Lung microvascular endothelial cell (primary cell): ENCODE measurements at regions not wholly inside any gene's neighbourhood (a gene's known extent, or its start where the extent isn't known, plus 50 kb on each side); places are given as distances from the start of the nearest gene placed in this dataset.
"Not testable (repeated sequence)": the region's sequence is repeated elsewhere in the genome, so short reads cannot be mapped to it uniquely, and the experiment has no call there.

Experiments
- DNase-seq, 2 donors: peaks; one replicate each; pipeline versions ENCODE4 v3.0.0 to v3.0.0-alpha.2; 2010; ENCODE audit warnings: low read depth in 2 of 2

GRCh38 chr4:93888308-93888707 lies 59.8 kb downstream of the ATOH1 start:
- no peak for DNase-seq

- DNase-seq, result no peak
Observed at GRCh38 chr4:93888768-93889167, 60.2 kb downstream of the ATOH1 start.

GRCh38 chr4:93891244-93891643 lies 62.7 kb downstream of the ATOH1 start:
- DNase-seq, result no peak

- no peak for DNase-seq
Observed at GRCh38 chr4:93894995-93895394, 66.4 kb downstream of the ATOH1 start.

GRCh38 chr4:93896516-93896915 lies 68.0 kb downstream of the ATOH1 start:
- DNase-seq, result no peak

GRCh38 chr4:93897559-93897958 lies 69.0 kb downstream of the ATOH1 start:
- peak; percentile 1 to 11 for DNase-seq

- no peak for DNase-seq
Observed at GRCh38 chr4:93908778-93909177, 80.2 kb downstream of the ATOH1 start.

GRCh38 chr4:93911671-93912070 lies 83.1 kb downstream of the ATOH1 start:
- DNase-seq, result no peak

GRCh38 chr4:93912146-93912545 lies 83.6 kb downstream of the ATOH1 start:
- no peak for DNase-seq

- DNase-seq, result no peak
Observed at GRCh38 chr4:93918856-93919255, 90.3 kb downstream of the ATOH1 start.

- DNase-seq, result not testable (repeated sequence)
Observed at GRCh38 chr4:93923570-93923969, 95.0 kb downstream of the ATOH1 start.

- DNase-seq, result no peak
Observed at GRCh38 chr4:93947286-93947685, 118.7 kb downstream of the ATOH1 start.

- DNase-seq, result not testable (repeated sequence)
Observed at GRCh38 chr4:93950239-93950638, 121.7 kb downstream of the ATOH1 start.

- DNase-seq, result no peak
Observed at GRCh38 chr4:93957186-93957585, 128.6 kb downstream of the ATOH1 start.

- no peak for DNase-seq
Observed at GRCh38 chr4:93960450-93960849, 131.9 kb downstream of the ATOH1 start.

GRCh38 chr4:93960916-93961315 lies 132.4 kb downstream of the ATOH1 start:
- DNase-seq, result no peak

GRCh38 chr4:93981594-93981993 lies 153.0 kb downstream of the ATOH1 start:
- peak in 1 of 2 donors; percentile 3 for DNase-seq

GRCh38 chr4:93982255-93982654 lies 153.7 kb downstream of the ATOH1 start:
- DNase-seq, result no peak

- DNase-seq, result no peak
Observed at GRCh38 chr4:93983140-93983539, 154.6 kb downstream of the ATOH1 start.

GRCh38 chr4:93994175-93994994 lies 165.8 kb downstream of the ATOH1 start:
- no peak for DNase-seq

GRCh38 chr4:93996895-93997294 lies 168.3 kb downstream of the ATOH1 start:
- no peak for DNase-seq

- DNase-seq, result no peak
Observed at GRCh38 chr4:94000559-94000958, 172.0 kb downstream of the ATOH1 start.

GRCh38 chr4:94006932-94007331 lies 178.4 kb downstream of the ATOH1 start:
- no peak for DNase-seq

GRCh38 chr4:94011190-94011589 lies 182.6 kb downstream of the ATOH1 start:
- no peak for DNase-seq
